T47D (cell line): ENCODE measurements at regions not wholly inside any gene's neighbourhood (a gene's known extent, or its start where the extent isn't known, plus 50 kb on each side); places are given as distances from the start of the nearest gene placed in this dataset.

ENCODE experiments used
- DNase-seq, 2 experiments: peaks; one replicate each; pipeline versions ENCODE4 v3.0.0 to v3.0.0-alpha.2; 2011 to 2012; ENCODE audit warnings: low read depth in 1 of 2, low spot score in 1 of 2
- JUND ChIP-seq: IDR thresholded peaks from 2 replicates; pipeline ENCODE4 v1.6.1; 2012; ENCODE audit warnings: low read depth
- in situ Hi-C: cut with HindIII; loops from 2 replicates; pipeline ENCODE4 v1.10.0; 2016; ENCODE audit warnings: low sequenced_read_pairs, low pct_unique_long_range_greater_than_20kb

DNA sequence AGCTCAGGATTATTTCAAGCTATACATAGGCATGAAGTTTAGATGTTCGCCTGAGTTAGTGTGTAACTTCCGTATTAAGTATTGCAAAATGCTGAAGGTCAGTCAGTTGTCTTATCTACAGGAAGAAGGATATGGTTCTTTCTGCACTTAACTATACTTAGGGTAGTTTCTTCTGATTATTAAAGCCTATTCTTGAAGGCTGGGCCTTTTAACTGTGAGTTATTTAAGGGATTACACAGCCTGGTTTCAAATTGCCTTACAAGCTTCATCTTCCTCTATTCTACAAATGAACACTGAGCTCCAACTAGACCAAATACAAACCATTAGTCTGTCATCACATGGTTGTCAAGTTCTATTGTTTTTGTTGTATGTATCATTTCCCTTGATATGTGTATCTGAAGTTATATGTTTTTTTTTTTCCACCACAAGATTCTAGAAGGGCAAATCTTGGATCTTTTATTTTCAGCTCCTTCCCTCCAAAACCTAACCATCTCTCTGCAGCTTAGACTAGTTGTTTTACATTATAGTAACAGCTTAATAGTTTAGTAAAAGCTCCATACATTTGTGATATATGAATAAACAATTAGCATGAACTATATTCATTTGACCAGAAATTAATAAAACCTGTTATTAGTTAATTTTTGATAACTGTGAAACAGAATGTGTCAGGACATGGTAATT, 272.9 kb upstream of the KCNMB2 start:
- no peak for TF ChIP-seq JUND
- in situ Hi-C loops, result no loop called here
- no peak for DNase-seq

DNA sequence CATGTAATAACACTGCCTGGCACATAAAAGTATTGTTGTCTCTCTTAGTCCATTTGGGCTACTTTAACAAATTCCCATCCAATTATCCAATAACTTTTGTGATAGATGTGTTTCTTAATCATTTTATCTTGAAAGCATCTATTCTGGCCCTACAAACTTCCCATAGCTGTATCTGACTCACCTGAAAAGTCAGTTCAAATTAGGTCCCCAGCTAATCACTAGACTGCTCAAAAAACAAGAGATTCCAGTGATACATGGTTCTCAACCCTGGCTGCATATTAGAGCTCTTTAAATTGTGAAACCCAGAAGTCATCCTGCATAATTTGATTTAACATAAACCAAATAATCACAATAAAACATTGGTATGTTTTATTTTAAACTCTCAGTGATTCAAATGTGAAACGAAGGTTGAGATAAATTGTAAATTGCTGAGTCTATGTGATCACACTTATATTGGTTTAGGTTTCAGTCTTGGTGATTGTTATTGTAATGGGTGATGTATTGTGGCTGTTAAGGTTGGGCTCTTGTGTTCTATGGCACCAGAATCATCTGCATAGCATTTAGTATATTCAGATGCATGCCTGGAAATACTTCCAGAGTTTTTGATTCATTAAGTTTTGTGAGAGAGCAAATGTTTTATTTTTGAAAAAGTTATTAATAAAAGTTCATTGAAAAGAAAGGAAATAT, 268.9 kb upstream of the KCNMB2 start:
- TF ChIP-seq JUND, result no peak
- no peak for DNase-seq
- in situ Hi-C loops, result no loop called here

DNA sequence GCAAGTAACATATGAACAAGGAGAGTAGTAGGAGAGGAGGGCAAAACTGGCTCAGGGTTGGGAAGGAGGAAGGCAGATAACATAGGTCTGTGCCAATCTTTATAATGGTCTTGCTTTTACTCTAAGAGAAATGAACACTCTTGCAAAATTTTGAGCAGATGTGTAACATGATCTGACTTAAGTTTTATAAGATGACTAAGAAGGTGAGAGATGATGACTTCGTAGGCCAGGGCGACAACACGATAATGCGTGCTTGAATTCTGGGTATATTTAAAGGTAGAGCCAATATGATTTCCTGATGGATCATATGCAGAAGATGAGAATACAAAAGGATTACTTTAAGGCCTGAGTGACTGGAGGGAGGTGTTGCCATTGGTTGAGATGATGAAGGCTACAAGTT, 265.4 kb upstream of the KCNMB2 start:
- in situ Hi-C loops, result no loop called here
- TF ChIP-seq JUND, result no peak
- no peak for DNase-seq

DNA sequence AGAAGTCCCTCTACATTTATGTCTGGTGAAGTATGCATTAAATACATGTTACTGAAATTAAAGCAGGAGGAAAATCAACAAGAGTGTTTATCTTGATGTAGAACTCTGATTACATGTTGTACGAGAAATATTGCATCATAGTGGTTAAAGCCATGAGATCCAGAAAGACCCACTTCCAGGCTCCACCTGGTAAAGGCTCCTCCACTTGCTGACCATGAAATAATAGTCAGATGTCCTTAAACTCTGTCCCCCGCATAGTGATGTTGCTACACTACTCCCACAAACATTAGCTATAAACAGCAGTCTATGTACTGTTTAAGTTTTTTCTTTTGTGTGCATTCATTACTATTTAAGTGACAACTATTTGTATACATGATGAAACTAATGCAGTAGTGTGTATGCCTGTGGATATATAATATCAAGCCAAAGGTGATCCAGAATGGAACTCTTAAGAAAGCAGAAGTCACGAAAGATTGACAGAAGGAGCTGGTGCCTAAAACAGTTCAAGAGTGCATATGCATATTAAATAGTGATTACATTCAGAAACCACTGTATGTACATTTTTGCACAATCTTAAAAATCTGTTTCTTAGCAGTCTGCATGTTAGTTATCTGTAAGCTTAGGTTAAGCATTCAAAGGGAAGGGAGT, 264.4 kb upstream of the KCNMB2 start:
- in situ Hi-C loops, result no loop called here
- DNase-seq, result no peak
- no peak for TF ChIP-seq JUND

DNA sequence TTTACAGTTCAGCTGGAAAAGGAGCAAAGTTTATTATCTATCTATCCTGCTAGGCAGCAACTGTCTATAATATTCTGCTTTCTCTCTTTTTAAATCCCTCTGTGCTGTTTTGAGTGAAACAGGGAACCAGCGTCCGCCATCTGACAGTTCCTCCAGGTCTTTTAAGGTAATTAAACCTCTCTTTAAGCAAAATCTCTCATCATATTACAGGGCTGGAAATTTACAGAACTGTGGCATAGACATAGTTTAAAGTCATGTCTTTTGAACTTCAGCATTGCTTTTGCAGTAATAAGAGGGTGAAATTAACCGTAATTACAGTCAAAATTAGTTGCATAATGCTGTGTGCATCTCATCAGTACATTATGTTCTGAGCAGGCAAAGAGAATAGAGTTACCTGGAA, 263.4 kb upstream of the KCNMB2 start:
- no peak for DNase-seq
- no peak for TF ChIP-seq JUND
- in situ Hi-C loops, result no loop called here

DNA sequence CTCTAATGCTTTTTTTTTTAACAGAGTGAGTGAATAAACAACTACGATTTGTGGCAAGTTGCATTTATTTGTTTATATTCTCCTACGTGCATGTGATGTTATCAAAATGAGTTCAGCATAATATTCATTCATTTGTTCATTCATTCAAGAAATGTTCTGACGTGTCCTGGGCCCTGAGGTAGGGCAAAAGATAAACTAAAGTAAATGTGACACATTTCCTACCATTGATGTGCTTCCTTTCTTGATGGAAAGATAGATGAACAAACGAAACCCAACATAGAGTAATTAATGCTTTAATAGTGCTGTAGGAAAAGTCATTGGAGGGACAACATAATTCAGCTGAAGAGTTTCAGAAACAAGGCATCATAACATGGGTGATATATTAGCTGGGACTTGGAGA, 261.5 kb upstream of the KCNMB2 start:
- TF ChIP-seq JUND, result no peak
- in situ Hi-C loops, result no loop called here
- no peak for DNase-seq

DNA sequence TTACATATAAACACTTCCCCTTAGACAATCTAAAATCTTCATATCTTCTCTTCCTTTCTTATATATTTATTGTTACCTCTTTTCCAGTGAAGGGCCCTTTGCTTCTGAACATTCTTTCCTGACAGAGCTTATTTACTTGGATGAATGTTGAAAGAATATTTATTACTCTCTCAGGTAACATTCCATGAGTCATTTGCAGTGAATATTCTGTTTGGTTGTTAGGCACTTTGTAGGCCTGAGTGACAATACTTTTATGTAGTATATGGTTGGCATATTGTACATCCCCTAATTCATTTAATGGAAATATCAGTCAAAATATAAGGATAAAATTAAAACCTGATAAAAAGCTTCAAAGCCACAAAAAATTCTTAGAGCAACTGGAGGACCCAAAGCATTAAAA, 260.9 kb upstream of the KCNMB2 start:
- no peak for DNase-seq
- TF ChIP-seq JUND, result no peak
- in situ Hi-C loops, result no loop called here

DNA sequence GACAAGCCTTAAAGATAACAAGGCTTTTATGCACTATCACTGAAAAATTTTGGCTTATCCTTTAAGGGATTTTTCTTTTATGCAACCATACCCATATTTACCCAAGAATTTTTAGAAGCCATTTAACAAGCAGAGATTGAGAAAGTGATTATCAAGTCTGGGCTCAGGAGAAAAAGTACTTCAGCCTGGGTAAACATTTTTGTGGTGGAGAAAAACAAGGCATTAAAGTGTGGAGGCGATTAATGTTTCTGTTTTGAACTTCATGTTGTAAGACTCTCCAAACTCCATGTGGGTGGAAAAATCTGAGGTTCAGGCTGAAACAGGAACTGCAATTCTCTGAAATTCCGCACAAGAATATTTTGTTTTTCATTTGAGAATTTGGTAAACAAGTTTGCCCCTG, 260.4 kb upstream of the KCNMB2 start:
- in situ Hi-C loops, result no loop called here
- DNase-seq, result peak in 1 of 2 experiments; percentile 29
- no peak for TF ChIP-seq JUND

DNA sequence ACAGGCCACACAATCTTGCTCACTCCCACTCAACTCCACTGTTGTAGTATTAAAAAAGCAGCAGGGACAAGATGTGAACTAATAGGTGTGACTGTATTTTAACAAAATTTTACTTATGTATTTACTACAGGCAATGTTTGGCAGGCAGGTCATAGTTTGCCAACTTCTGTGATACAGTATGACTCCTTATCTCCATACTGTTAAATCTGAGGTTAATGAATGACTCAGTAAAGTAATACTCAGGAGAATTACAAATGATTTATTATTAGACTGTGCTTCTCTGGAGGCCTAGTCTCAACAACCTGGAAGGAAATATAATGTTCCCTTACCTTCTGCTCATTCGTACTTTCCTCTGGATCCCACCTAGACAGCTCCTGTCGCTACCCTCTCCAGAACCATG, 258.6 kb upstream of the KCNMB2 start:
- DNase-seq, result no peak
- in situ Hi-C loops, result no loop called here
- no peak for TF ChIP-seq JUND

DNA sequence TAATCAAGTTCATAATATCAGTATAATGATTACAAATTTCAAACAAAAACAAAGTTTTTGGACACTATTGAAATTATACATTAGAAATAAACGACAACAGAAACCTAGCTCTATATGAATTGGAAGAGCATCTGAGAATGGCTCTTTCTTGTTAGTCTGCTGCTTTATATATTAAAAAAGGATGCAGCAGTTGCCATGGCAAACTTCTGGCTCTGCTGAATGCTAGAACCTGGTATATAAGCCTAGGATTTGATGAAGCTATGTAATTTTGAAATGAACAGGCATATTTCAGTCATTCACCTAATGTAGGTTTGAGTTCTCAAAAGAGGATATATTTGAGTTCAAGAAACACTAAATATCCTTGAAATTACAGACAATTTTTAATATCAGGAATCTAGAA, 252.7 kb upstream of the KCNMB2 start:
- DNase-seq, result no peak
- in situ Hi-C loops, result no loop called here
- TF ChIP-seq JUND, result no peak

DNA sequence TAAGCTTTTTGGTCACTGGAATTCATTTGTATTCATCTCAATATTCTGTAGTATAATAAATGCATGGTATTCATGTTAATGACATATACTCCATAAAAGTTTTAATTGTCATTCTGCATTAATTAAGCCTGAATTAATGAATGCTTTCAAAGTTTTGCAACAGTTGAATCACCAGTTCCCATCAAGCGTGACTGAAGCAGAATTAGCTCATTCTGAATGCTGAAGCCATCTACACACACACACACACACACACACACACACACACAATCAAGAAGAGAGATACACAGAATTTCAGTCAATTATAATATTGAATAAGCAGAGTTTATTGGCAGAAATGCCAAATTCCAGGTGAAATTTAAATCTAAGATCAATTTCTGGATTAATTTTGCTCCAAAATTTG, 252.1 kb upstream of the KCNMB2 start:
- TF ChIP-seq JUND, result no peak
- no peak for DNase-seq
- in situ Hi-C loops, result no loop called here

DNA sequence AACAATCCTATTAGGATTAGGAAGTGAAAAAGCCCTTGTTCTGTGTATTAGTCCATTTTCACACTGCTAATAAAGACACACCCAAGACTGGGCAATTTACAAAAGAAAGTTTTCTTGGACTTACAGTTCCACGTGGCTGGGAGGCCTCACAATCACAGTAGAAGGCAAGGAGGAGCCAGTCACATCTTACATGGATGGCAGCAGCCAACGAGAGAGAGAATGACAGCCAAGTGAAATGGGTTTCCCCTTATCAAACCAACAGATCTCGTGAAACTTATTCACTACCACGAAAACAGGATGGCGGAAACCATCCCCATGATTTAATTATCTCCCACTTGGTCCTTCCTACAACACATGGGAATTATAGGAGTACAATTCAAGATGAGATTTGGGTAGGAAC, 248.2 kb upstream of the KCNMB2 start:
- TF ChIP-seq JUND, result no peak
- DNase-seq, result no peak
- in situ Hi-C loops, result no loop called here

DNA sequence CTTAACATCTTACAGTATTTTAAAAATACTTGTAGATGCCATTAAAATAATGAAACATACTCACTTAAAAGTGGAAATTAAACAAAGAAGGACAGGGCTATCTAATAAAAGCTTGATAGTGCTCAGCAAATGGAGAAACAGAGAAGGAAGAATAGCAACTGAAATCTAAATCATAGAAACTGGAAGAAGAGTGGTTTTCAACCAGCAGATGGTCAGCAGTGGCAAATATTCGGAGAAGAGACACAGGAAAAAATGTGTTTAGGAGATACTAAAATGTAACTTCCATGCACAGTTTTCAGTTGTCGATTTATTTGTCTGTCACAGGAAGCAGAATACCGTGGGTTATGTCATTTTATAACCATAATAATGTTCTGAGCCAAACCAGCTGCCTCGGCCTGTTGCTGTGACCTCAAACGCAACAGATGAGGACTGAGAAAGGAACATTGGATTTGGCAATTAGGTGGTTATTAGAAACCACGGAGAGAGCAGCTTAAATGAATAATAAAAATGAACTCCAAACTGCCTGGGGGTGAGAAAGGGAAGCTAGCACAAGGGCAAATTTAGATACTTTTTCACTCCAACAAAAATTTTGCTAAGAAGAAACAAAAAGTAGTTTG, 246.6 kb upstream of the KCNMB2 start:
- TF ChIP-seq JUND, result no peak
- in situ Hi-C loops, result no loop called here

More for the DNA sequence above, 246.6 kb upstream of the KCNMB2 start:
- no peak for DNase-seq
